GM12878 (cell line): ENCODE measurements at regions not wholly inside any gene's neighbourhood (a gene's known extent, or its start where the extent isn't known, plus 50 kb on each side); places are given as distances from the start of the nearest gene placed in this dataset.

Experiments
- ATAC-seq: fragments of 200-7000 bp; cut with Tn5 transposase; 3 replicates; pipeline ENCODE4 v1.9.1; 2020; ENCODE audit warnings: mild to moderate bottlenecking, moderate library complexity
- BruUV-seq: library from RNA; stranded (reverse); fragments of 400-500 nt; replicated peaks from 2 replicates; lab custom pipeline; 2021; lab: Mats Ljungman, UMichigan
- CTCF ChIA-PET: fragments of 300-600 bp; sonication (Branson Sonifier 250); formaldehyde crosslinking; extraction: SDS; loops from one replicate; lab custom pipeline; 2021; ENCODE audit warnings: inconsistent platforms; lab: Yijun Ruan, JAX
- POLR2A ChIA-PET: fragments of 350-600 bp; formaldehyde crosslinking; extraction: SDS; loops from one replicate; lab custom pipeline; 2021; ENCODE audit warnings: inconsistent platforms; lab: Charles Lee
- RAD21 ChIA-PET: fragments of 300-600 bp; sonication (Branson Sonifier 250); formaldehyde crosslinking; loops from one replicate; lab custom pipeline; 2023; ENCODE audit warnings: antibody characterized with exemption; ENCODE audit not compliant: unreplicated experiment; lab: Charles Lee
- SMC1A ChIA-PET: fragments of 300-600 bp; sonication (Branson Sonifier 250); formaldehyde crosslinking; loops from one replicate; lab custom pipeline; 2023; ENCODE audit not compliant: unreplicated experiment, uncharacterized antibody; lab: Charles Lee
- DNase-seq: peaks from one replicate; pipeline ENCODE4 v3.0.0-alpha.2; 2011; ENCODE audit warnings: low read depth, low spot score
- FAIRE-seq: peaks from 3 replicates; lab custom pipeline; 2011; peaks lifted over from hg19 to GRCh38; lab: Jason Lieb, UNC
- H2AFZ ChIP-seq: 2 replicates; pipeline ENCODE4 v1.6.0; 2011; ENCODE audit warnings: low read depth, low read length, control low read depth; ENCODE audit not compliant: control insufficient read depth
- H3K27ac ChIP-seq: 2 replicates; pipeline ENCODE4 v1.5.1; 2011; ENCODE audit warnings: control low read depth; ENCODE audit not compliant: control insufficient read depth, insufficient read depth
- H3K27me3 ChIP-seq, 2 experiments: replicated peaks in 1 of 2; 2 replicates each; pipeline versions ENCODE4 v1.6.0 to v1.6.1; 2011; ENCODE audit warnings: low read length in 1 of 2; ENCODE audit not compliant: control insufficient read depth in 2 of 2, insufficient read depth in 2 of 2
- H3K36me3 ChIP-seq, 2 experiments: 2 replicates each; pipeline ENCODE4 v1.5.1; 2011; ENCODE audit warnings: low read length in 1 of 2; ENCODE audit not compliant: control insufficient read depth in 2 of 2, insufficient read depth in 2 of 2
- H3K4me1 ChIP-seq: 2 replicates; pipeline ENCODE4 v1.6.1; 2011; ENCODE audit warnings: mild to moderate bottlenecking, low read length, moderate library complexity, mixed read lengths; ENCODE audit not compliant: control insufficient read depth, insufficient read depth
- H3K4me2 ChIP-seq: 2 replicates; pipeline ENCODE4 v1.6.0; 2011; ENCODE audit warnings: control low read depth; ENCODE audit not compliant: control insufficient read depth, insufficient read depth
- H3K4me3 ChIP-seq: fragments of 200-600 bp; sonication (generic); 2 replicates; pipeline ENCODE4 v1.5.1; 2016
- H3K79me2 ChIP-seq: 2 replicates; pipeline ENCODE4 v1.6.0; 2011; ENCODE audit warnings: low read length; ENCODE audit not compliant: control insufficient read depth, insufficient read depth
- H3K9ac ChIP-seq: 2 replicates; pipeline ENCODE4 v1.8.0; 2011; ENCODE audit warnings: low read length, control low read depth, mixed read lengths; ENCODE audit not compliant: control insufficient read depth, insufficient read depth
- H3K9me3 ChIP-seq: replicated peaks from 3 replicates; pipeline ENCODE4 v1.5.1; 2011; ENCODE audit warnings: mild to moderate bottlenecking, low read length; ENCODE audit not compliant: control insufficient read depth, insufficient read depth
- H4K20me1 ChIP-seq: 2 replicates; pipeline ENCODE4 v1.6.0; 2011; ENCODE audit not compliant: control insufficient read depth, insufficient read depth
- CHD1 ChIP-seq: IDR thresholded peaks from 2 replicates; pipeline ENCODE4 v1.6.1; 2012; ENCODE audit warnings: low read depth, low read length, improper control_type of control experiment
- CHD4 ChIP-seq: fragments of 200-600 bp; sonication (generic); IDR thresholded peaks from 2 replicates; pipeline ENCODE4 v1.6.1; 2016; ENCODE audit warnings: mild to moderate bottlenecking
- FOS ChIP-seq: IDR thresholded peaks from 3 replicates; pipeline ENCODE4 v1.6.1; 2011; ENCODE audit warnings: borderline replicate concordance; ENCODE audit not compliant: insufficient read length; ENCODE audit errors: extremely low read depth
- HDGF ChIP-seq: fragments of 450-650 bp; IDR thresholded peaks from 2 replicates; pipeline ENCODE4 v1.6.1; 2016; ENCODE audit warnings: antibody characterized with exemption
- RAD21 ChIP-seq: IDR thresholded peaks from 2 replicates; pipeline ENCODE4 v1.6.1; 2011; ENCODE audit warnings: mild to moderate bottlenecking, low read depth, low read length, moderate library complexity; ENCODE audit not compliant: insufficient read depth
- RB1 ChIP-seq: fragments of 450-650 bp; formaldehyde crosslinking; IDR thresholded peaks from 2 replicates; pipeline ENCODE4 v1.6.1; 2017; ENCODE audit warnings: mild to moderate bottlenecking, borderline replicate concordance
- TCF12 ChIP-seq: IDR thresholded peaks from 2 replicates; pipeline ENCODE4 v1.6.1; 2011; ENCODE audit warnings: low read depth, mild to moderate bottlenecking, low read length
- WGBS: methylation state at CpG from one replicate; pipeline ENCODE4 v1.1.6; 2016; ENCODE audit warnings: low lambda C conversion rate; ENCODE audit not compliant: insufficient replicate concordance, insufficient coverage; ENCODE audit errors: missing lambda C conversion rate; 5-methylcytosine and 5-hydroxymethylcytosine counted together
- in situ Hi-C: fragments of 300-500 bp; cut with MboI; formaldehyde crosslinking; loops from 9 replicates; pipeline ENCODE4 v1.14.3; 2018; ENCODE audit warnings: mixed read lengths
- intact Hi-C: fragments of 100-400 bp; cut with micrococcal nuclease; formaldehyde crosslinking; loops from one replicate; pipeline ENCODE4 v1.14.2; 2022; ENCODE audit not compliant: unreplicated experiment
- TF ChIP-seq, protein P1 (sequence below): fragments of 450-650 bp; IDR thresholded peaks from 2 replicates; pipeline ENCODE4 v1.6.1; 2016; ENCODE audit warnings: mild to moderate bottlenecking, moderate library complexity, borderline replicate concordance
- TF ChIP-seq, protein P2 (sequence below): fragments of 150-350 bp; IDR thresholded peaks from 2 replicates; pipeline ENCODE4 v1.6.1; 2014; ENCODE audit warnings: mild to moderate bottlenecking, low read depth, low read length

DNA sequence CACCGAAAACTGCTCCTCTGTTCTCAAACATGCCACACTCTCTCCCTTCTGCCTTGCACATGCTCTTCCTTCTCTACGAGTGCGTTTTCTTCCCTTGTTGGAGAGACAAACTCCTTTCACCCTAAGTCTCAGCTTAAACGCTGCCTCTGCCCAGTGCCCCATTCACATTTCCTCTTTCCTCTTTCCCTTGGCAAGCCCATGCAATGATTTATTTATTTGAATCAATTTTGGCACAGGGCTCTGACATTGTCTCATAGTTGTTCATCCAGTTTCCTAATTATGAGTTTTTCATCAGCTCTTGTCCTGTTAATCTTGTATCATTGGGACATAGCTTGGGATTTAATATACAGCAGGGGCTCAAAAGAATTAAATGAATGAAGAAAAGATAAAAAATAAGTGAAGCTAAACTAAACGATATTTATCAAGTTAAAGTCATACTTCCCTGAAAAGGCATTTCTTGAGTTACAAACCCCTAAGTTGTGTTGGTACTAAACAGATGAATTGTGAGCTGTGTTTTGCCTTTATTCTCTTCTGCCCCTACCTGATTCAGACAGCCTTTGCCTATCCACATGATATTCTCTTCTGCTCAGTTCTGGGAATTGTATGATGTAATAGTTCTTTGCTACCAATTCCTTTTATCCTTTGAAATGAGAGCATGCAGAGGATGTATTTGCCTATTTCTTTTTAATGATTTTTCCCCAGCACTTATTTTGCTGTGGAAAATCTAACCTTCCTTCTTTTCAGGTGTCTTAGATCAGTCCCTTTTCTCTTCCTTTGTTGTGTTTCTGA, 704.4 kb downstream of the UTRN start:
- ATAC-seq: no peak
- H3K9ac ChIP-seq: no peak overlapping the region

DNA sequence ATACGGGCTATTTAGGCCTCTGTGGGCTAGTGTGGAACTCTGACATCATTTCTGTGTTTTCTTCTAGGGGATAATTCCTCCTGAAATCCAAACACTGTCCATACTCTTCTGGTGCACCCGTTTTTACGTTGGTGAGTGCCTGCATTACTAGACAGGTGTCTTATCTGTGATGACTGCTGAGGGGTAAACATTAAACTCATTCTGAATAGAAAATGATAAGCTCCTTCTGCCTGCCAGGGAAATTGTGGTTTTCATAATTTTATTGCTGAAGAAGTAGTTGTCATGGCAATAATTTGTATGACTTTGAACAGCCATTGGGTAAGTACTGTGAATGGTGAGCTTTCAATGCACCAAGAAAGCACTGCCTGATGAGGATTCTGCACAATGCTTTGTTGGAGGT, 705.6 kb downstream of the UTRN start:
- DNase-seq (no peak), ATAC-seq (no peak)
- Histone ChIP-seq H3K79me2 (no peaks in the 10 kb centered on the region), H3K27me3 (no peaks in the 10 kb centered on the region), H3K9ac (no peak overlapping the region), H3K4me3 (no peak overlapping the region)
- WGBS: 0% methylated on average over 3 of the region's 3 CpGs
- BruUV-seq: no TSS peak
- no peak for TF ChIP-seq TCF12
- TF ChIP-seq, protein P1, sequence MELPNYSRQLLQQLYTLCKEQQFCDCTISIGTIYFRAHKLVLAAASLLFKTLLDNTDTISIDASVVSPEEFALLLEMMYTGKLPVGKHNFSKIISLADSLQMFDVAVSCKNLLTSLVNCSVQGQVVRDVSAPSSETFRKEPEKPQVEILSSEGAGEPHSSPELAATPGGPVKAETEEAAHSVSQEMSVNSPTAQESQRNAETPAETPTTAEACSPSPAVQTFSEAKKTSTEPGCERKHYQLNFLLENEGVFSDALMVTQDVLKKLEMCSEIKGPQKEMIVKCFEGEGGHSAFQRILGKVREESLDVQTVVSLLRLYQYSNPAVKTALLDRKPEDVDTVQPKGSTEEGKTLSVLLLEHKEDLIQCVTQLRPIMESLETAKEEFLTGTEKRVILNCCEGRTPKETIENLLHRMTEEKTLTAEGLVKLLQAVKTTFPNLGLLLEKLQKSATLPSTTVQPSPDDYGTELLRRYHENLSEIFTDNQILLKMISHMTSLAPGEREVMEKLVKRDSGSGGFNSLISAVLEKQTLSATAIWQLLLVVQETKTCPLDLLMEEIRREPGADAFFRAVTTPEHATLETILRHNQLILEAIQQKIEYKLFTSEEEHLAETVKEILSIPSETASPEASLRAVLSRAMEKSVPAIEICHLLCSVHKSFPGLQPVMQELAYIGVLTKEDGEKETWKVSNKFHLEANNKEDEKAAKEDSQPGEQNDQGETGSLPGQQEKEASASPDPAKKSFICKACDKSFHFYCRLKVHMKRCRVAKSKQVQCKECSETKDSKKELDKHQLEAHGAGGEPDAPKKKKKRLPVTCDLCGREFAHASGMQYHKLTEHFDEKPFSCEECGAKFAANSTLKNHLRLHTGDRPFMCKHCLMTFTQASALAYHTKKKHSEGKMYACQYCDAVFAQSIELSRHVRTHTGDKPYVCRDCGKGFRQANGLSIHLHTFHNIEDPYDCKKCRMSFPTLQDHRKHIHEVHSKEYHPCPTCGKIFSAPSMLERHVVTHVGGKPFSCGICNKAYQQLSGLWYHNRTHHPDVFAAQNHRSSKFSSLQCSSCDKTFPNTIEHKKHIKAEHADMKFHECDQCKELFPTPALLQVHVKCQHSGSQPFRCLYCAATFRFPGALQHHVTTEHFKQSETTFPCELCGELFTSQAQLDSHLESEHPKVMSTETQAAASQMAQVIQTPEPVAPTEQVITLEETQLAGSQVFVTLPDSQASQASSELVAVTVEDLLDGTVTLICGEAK: no peak
- no peak for TF ChIP-seq RAD21
- no peak for TF ChIP-seq HDGF
- TF ChIP-seq RB1: no peak
- TF ChIP-seq, all 136 proteins: peak for 0
- RAD21 ChIA-PET: no interaction called here
- POLR2A ChIA-PET: no interaction called here
- H3K27ac ChIP-seq: no peak overlapping the region
- H2AFZ ChIP-seq: no peak overlapping the region
- H3K9me3 ChIP-seq: no peaks in the 10 kb centered on the region
- H3K36me3 ChIP-seq: no peaks in the 10 kb centered on the region
- H3K4me1 ChIP-seq: no peaks in the 10 kb centered on the region
- intact Hi-C loops (no loop called here), in situ Hi-C loops (no loop called here)
- FAIRE-seq: no peak
- CTCF ChIA-PET: no interaction called here
- no peaks in the 10 kb centered on the region for H4K20me1 ChIP-seq
- no peak overlapping the region for H3K4me2 ChIP-seq
- SMC1A ChIA-PET: no interaction called here

More for the DNA sequence above, 704.4 kb downstream of the UTRN start:
- Histone ChIP-seq H3K9me3 (no peaks in the 10 kb centered on the region), H3K4me2 (no peak overlapping the region), H3K27me3 (no peaks in the 10 kb centered on the region), H4K20me1 (no peaks in the 10 kb centered on the region), H3K4me3 (no peak overlapping the region), H3K36me3 (no peaks in the 10 kb centered on the region), H3K79me2 (no peaks in the 10 kb centered on the region), H2AFZ (no peak overlapping the region), H3K4me1 (no peaks in the 10 kb centered on the region), H3K27ac (no peak overlapping the region)
- BruUV-seq: no TSS peak
- 13% methylated on average over 5 of the region's 5 CpGs for WGBS
- TF ChIP-seq CHD4 (no peak), FOS (no peak), CHD1 (no peak)
- TF ChIP-seq, protein P2, sequence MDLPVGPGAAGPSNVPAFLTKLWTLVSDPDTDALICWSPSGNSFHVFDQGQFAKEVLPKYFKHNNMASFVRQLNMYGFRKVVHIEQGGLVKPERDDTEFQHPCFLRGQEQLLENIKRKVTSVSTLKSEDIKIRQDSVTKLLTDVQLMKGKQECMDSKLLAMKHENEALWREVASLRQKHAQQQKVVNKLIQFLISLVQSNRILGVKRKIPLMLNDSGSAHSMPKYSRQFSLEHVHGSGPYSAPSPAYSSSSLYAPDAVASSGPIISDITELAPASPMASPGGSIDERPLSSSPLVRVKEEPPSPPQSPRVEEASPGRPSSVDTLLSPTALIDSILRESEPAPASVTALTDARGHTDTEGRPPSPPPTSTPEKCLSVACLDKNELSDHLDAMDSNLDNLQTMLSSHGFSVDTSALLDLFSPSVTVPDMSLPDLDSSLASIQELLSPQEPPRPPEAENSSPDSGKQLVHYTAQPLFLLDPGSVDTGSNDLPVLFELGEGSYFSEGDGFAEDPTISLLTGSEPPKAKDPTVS: no peak
- ChIA-PET SMC1A (no interaction called here), RAD21 (no interaction called here), POLR2A (interaction anchor here (1.0 kb wide), 1 partner anchor 17 kb away, joined by 3 read pairs; no protein-coding TSS in a partner anchor), CTCF (interaction anchor here (1.7 kb wide), 1 partner anchor 11 kb away, joined by 4 read pairs; no protein-coding TSS in a partner anchor)
- in situ Hi-C loops (no loop called here), intact Hi-C loops (no loop called here)
- DNase-seq: no peak
- FAIRE-seq: no peak
